ENCODE measurements at regions not wholly inside any gene's neighbourhood (a gene's known extent, or its start where the extent isn't known, plus 50 kb on each side); places are given as distances from the start of the nearest gene placed in this dataset.
"Not testable (repeated sequence)": the region's sequence is repeated elsewhere in the genome, so short reads cannot be mapped to it uniquely, and the experiment has no call there.

- H3K79me1 ChIP-seq (replicated peaks; ENCODE audit: low read length, poor library complexity, severe bottlenecking); H3K9ac ChIP-seq (ENCODE audit: low read length); H3K18ac ChIP-seq (ENCODE audit: low read depth in 1 of 2, low read length in 2 of 2); H2BK120ac ChIP-seq (ENCODE audit: low read depth, low read length); H2AK5ac ChIP-seq (ENCODE audit: low read length, severe bottlenecking); H3K27me3 ChIP-seq (ENCODE audit: control insufficient read depth in 1 of 2, insufficient read depth in 1 of 2, low read length in 2 of 2); H2BK12ac ChIP-seq (ENCODE audit: low read length in 2 of 2); H3K4me2 ChIP-seq (ENCODE audit: low read length, poor library complexity, severe bottlenecking); H3K23ac ChIP-seq (ENCODE audit: low read length in 2 of 2); DNase-seq; H2BK5ac ChIP-seq (ENCODE audit: low read depth, low read length, poor library complexity, severe bottlenecking); H3K14ac ChIP-seq (ENCODE audit: low read length in 2 of 2); H3K36me3 ChIP-seq (ENCODE audit: control insufficient read depth in 1 of 2, insufficient read depth in 2 of 2, low read depth in 1 of 2, low read length in 2 of 2); H4K8ac ChIP-seq (ENCODE audit: low read length); H3K4me1 ChIP-seq (ENCODE audit: control insufficient read depth, insufficient read depth, low read depth, low read length); H4K91ac ChIP-seq (ENCODE audit: low read length); H3K9me3 ChIP-seq (ENCODE audit: control insufficient read depth, low read length); H2BK15ac ChIP-seq (ENCODE audit: low read depth, poor library complexity, severe bottlenecking); H3K4ac ChIP-seq (ENCODE audit: low read depth in 1 of 2, low read length in 2 of 2); H3K4me3 ChIP-seq (ENCODE audit: insufficient read depth in 1 of 2, low read depth in 1 of 2, low read length in 2 of 2); H2AFZ ChIP-seq (ENCODE audit: low read depth, low read length); H3K27ac ChIP-seq (ENCODE audit: low read length, poor library complexity, severe bottlenecking): not testable (repeated sequence)
- WGBS = 100% methylated on average over 1 of the region's 1 CpG
Measured at GRCh38 chr3:101975415-101975814, 126.1 kb downstream of the NFKBIZ start.

- 100% methylated on average over 1 of the region's 1 CpG for WGBS
Measured at GRCh38 chr3:101976473-101976872, 127.2 kb downstream of the NFKBIZ start.

GRCh38 chr3:101978348-101978747, 129.0 kb downstream of the NFKBIZ start:
- Histone ChIP-seq H4K8ac (ENCODE audit: low read length) (no peak overlapping the region), H2BK5ac (ENCODE audit: low read depth, low read length, poor library complexity, severe bottlenecking) (no peak overlapping the region), H3K9ac (ENCODE audit: low read length) (no peak overlapping the region), H2BK120ac (ENCODE audit: low read depth, low read length) (no peak overlapping the region), H4K91ac (ENCODE audit: low read length) (no peak overlapping the region), H3K9me3 (ENCODE audit: control insufficient read depth, low read length) (no peaks in the 10 kb centered on the region), H3K4ac (ENCODE audit: low read depth in 1 of 2, low read length in 2 of 2) (no peak overlapping the region), H3K14ac (ENCODE audit: low read length in 2 of 2) (no peak overlapping the region), H3K27ac (ENCODE audit: low read length, poor library complexity, severe bottlenecking) (no peak overlapping the region), H3K36me3 (ENCODE audit: control insufficient read depth in 1 of 2, insufficient read depth in 2 of 2, low read depth in 1 of 2, low read length in 2 of 2) (no peaks in the 10 kb centered on the region), H3K4me3 (ENCODE audit: insufficient read depth in 1 of 2, low read depth in 1 of 2, low read length in 2 of 2) (no peak overlapping the region), H3K18ac (ENCODE audit: low read depth in 1 of 2, low read length in 2 of 2) (no peak overlapping the region), H2BK12ac (ENCODE audit: low read length in 2 of 2) (no peak overlapping the region), H3K4me1 (ENCODE audit: control insufficient read depth, insufficient read depth, low read depth, low read length) (no peaks in the 10 kb centered on the region), H2AK5ac (ENCODE audit: low read length, severe bottlenecking) (no peak overlapping the region), H3K4me2 (ENCODE audit: low read length, poor library complexity, severe bottlenecking) (no peak overlapping the region), H2AFZ (ENCODE audit: low read depth, low read length) (no peak overlapping the region), H3K23ac (ENCODE audit: low read length in 2 of 2) (no peak overlapping the region), H3K27me3 (ENCODE audit: control insufficient read depth in 1 of 2, insufficient read depth in 1 of 2, low read length in 2 of 2) (no peaks in the 10 kb centered on the region), H2BK15ac (ENCODE audit: low read depth, poor library complexity, severe bottlenecking) (no peak overlapping the region), H3K79me1 (replicated peaks; ENCODE audit: low read length, poor library complexity, severe bottlenecking) (no peaks in the 10 kb centered on the region)
- DNase-seq = no peak
- WGBS = 18% methylated on average over 2 of the region's 2 CpGs

More at GRCh38 chr3:101976473-101976872, 127.2 kb downstream of the NFKBIZ start:
- Histone ChIP-seq H3K4me3 (ENCODE audit: insufficient read depth in 1 of 2, low read depth in 1 of 2, low read length in 2 of 2) (no peak overlapping the region), H3K9me3 (ENCODE audit: control insufficient read depth, low read length) (no peaks in the 10 kb centered on the region), H3K36me3 (ENCODE audit: control insufficient read depth in 1 of 2, insufficient read depth in 2 of 2, low read depth in 1 of 2, low read length in 2 of 2) (no peaks in the 10 kb centered on the region), H3K4me1 (ENCODE audit: control insufficient read depth, insufficient read depth, low read depth, low read length) (no peaks in the 10 kb centered on the region), H3K27me3 (ENCODE audit: control insufficient read depth in 1 of 2, insufficient read depth in 1 of 2, low read length in 2 of 2) (no peaks in the 10 kb centered on the region), H2AFZ (ENCODE audit: low read depth, low read length) (no peak overlapping the region), H4K91ac (ENCODE audit: low read length) (no peak overlapping the region), H3K23ac (ENCODE audit: low read length in 2 of 2) (no peak overlapping the region), H3K9ac (ENCODE audit: low read length) (no peak overlapping the region), H3K79me1 (replicated peaks; ENCODE audit: low read length, poor library complexity, severe bottlenecking) (no peaks in the 10 kb centered on the region), H2BK12ac (ENCODE audit: low read length in 2 of 2) (no peak overlapping the region), H2BK15ac (ENCODE audit: low read depth, poor library complexity, severe bottlenecking) (no peak overlapping the region), H3K27ac (ENCODE audit: low read length, poor library complexity, severe bottlenecking) (no peak overlapping the region), H3K18ac (ENCODE audit: low read depth in 1 of 2, low read length in 2 of 2) (no peak overlapping the region), H2BK120ac (ENCODE audit: low read depth, low read length) (no peak overlapping the region), H3K4me2 (ENCODE audit: low read length, poor library complexity, severe bottlenecking) (no peak overlapping the region), H4K8ac (ENCODE audit: low read length) (no peak overlapping the region), H2AK5ac (ENCODE audit: low read length, severe bottlenecking) (no peak overlapping the region), H3K14ac (ENCODE audit: low read length in 2 of 2) (no peak overlapping the region), H2BK5ac (ENCODE audit: low read depth, low read length, poor library complexity, severe bottlenecking) (no peak overlapping the region), H3K4ac (ENCODE audit: low read depth in 1 of 2, low read length in 2 of 2) (no peak overlapping the region)
- DNase-seq = no peak

- Histone ChIP-seq H2AFZ (ENCODE audit: low read depth, low read length) (no peak overlapping the region), H3K9ac (ENCODE audit: low read length) (no peak overlapping the region), H4K91ac (ENCODE audit: low read length) (no peak overlapping the region), H3K23ac (ENCODE audit: low read length in 2 of 2) (no peak overlapping the region), H2BK120ac (ENCODE audit: low read depth, low read length) (no peak overlapping the region), H3K4me2 (ENCODE audit: low read length, poor library complexity, severe bottlenecking) (no peak overlapping the region), H3K36me3 (ENCODE audit: control insufficient read depth in 1 of 2, insufficient read depth in 2 of 2, low read depth in 1 of 2, low read length in 2 of 2) (no peaks in the 10 kb centered on the region), H3K14ac (ENCODE audit: low read length in 2 of 2) (no peak overlapping the region), H4K8ac (ENCODE audit: low read length) (no peak overlapping the region), H3K18ac (ENCODE audit: low read depth in 1 of 2, low read length in 2 of 2) (no peak overlapping the region), H2BK5ac (ENCODE audit: low read depth, low read length, poor library complexity, severe bottlenecking) (no peak overlapping the region), H3K4me1 (ENCODE audit: control insufficient read depth, insufficient read depth, low read depth, low read length) (no peaks in the 10 kb centered on the region), H3K4me3 (ENCODE audit: insufficient read depth in 1 of 2, low read depth in 1 of 2, low read length in 2 of 2) (no peak overlapping the region), H2AK5ac (ENCODE audit: low read length, severe bottlenecking) (no peak overlapping the region), H2BK12ac (ENCODE audit: low read length in 2 of 2) (no peak overlapping the region), H3K27ac (ENCODE audit: low read length, poor library complexity, severe bottlenecking) (no peak overlapping the region), H3K4ac (ENCODE audit: low read depth in 1 of 2, low read length in 2 of 2) (no peak overlapping the region), H2BK15ac (ENCODE audit: low read depth, poor library complexity, severe bottlenecking) (no peak overlapping the region), H3K9me3 (ENCODE audit: control insufficient read depth, low read length) (no peaks in the 10 kb centered on the region), H3K27me3 (ENCODE audit: control insufficient read depth in 1 of 2, insufficient read depth in 1 of 2, low read length in 2 of 2) (no peaks in the 10 kb centered on the region), H3K79me1 (replicated peaks; ENCODE audit: low read length, poor library complexity, severe bottlenecking) (no peaks in the 10 kb centered on the region)
- no peak for DNase-seq
- WGBS = 94% methylated on average over 2 of the region's 3 CpGs
Measured at GRCh38 chr3:101979033-101979432, 129.7 kb downstream of the NFKBIZ start.

All from mesenchymal stem cell (in vitro differentiated cells and primary cell).